A549 (cell line): ENCODE measurements at regions not wholly inside any gene's neighbourhood (a gene's known extent, or its start where the extent isn't known, plus 50 kb on each side); places are given as distances from the start of the nearest gene placed in this dataset.

ENCODE experiments used
- CEBPB ChIP-seq, 2 experiments: fragments of >200 bp in 1 of 2; sonication (Bioruptor Twin) in 1 of 2; formaldehyde crosslinking in 1 of 2; IDR thresholded peaks; 2 replicates each; pipeline ENCODE4 v1.6.1; 2012 to 2016
- EP300 ChIP-seq, 2 experiments: fragments of >200 bp; sonication (Bioruptor Twin); formaldehyde crosslinking; IDR thresholded peaks; 2 replicates in 1 of 2; 3 replicates in 1 of 2; pipeline ENCODE4 v1.6.1; 2016 to 2017
- ESRRA ChIP-seq: fragments of 150-350 bp; IDR thresholded peaks from 2 replicates; pipeline ENCODE4 v1.6.1; 2014; ENCODE audit warnings: mild to moderate bottlenecking, low read length, borderline replicate concordance
- FOSL2 ChIP-seq, 2 experiments: fragments of 450-650 bp in 1 of 2; fragments of >200 bp in 1 of 2; sonication (Bioruptor Twin) in 1 of 2; formaldehyde crosslinking; IDR thresholded peaks; 2 replicates each; pipeline versions ENCODE4 v1.5.0 to v1.6.1; 2016 to 2020; ENCODE audit warnings: mild to moderate bottlenecking in 1 of 2, moderate library complexity in 1 of 2
- HDAC2 ChIP-seq: fragments of 200-600 bp; sonication (generic); IDR thresholded peaks from 2 replicates; pipeline ENCODE4 v1.6.1; 2016
- MAZ ChIP-seq: fragments of 150-350 bp; IDR thresholded peaks from 2 replicates; pipeline ENCODE4 v1.6.1; 2014; ENCODE audit warnings: antibody characterized with exemption, low read depth, low read length, borderline replicate concordance
- NR3C1 ChIP-seq: fragments of >200 bp; sonication (Bioruptor Twin); formaldehyde crosslinking; IDR thresholded peaks from 3 replicates; pipeline ENCODE4 v1.6.1; 2017
- POLR2A ChIP-seq: IDR thresholded peaks from 2 replicates; pipeline ENCODE4 v1.6.1; 2012; ENCODE audit warnings: mild to moderate bottlenecking, low read length
- RAD21 ChIP-seq, 2 experiments: fragments of >200 bp in 1 of 2; sonication (Bioruptor Twin) in 1 of 2; formaldehyde crosslinking in 1 of 2; IDR thresholded peaks in 1 of 2; conservative IDR thresholded peaks in 1 of 2; 2 replicates in 1 of 2; 3 replicates in 1 of 2; pipeline ENCODE4 v1.6.1; 2012 to 2018; ENCODE audit warnings: inconsistent platforms in 1 of 2
- ZFP36 ChIP-seq: fragments of 450-650 bp; IDR thresholded peaks from 2 replicates; pipeline ENCODE4 v1.6.1; 2014; ENCODE audit warnings: borderline replicate concordance; ENCODE audit not compliant: partially characterized antibody
- TF ChIP-seq, protein P1 (sequence below): fragments of >200 bp; sonication (Bioruptor Twin); formaldehyde crosslinking; IDR thresholded peaks from 3 replicates; pipeline ENCODE4 v1.5.1; 2016
- TF ChIP-seq, protein P2 (sequence below): IDR thresholded peaks from 2 replicates; pipeline ENCODE4 v1.6.1; 2012
- TF ChIP-seq, protein P3 (sequence below): fragments of 250-450 bp; sonication (Bioruptor Pico); IDR thresholded peaks from 2 replicates; pipeline ENCODE4 v1.5.0; 2020; ENCODE audit warnings: low read depth, mild to moderate bottlenecking, moderate library complexity
- TF ChIP-seq, protein P4 (sequence below): fragments of 200-600 bp; sonication (generic); IDR thresholded peaks from 2 replicates; pipeline ENCODE4 v1.6.1; 2016; ENCODE audit warnings: antibody characterized with exemption, mild to moderate bottlenecking, moderate library complexity

DNA sequence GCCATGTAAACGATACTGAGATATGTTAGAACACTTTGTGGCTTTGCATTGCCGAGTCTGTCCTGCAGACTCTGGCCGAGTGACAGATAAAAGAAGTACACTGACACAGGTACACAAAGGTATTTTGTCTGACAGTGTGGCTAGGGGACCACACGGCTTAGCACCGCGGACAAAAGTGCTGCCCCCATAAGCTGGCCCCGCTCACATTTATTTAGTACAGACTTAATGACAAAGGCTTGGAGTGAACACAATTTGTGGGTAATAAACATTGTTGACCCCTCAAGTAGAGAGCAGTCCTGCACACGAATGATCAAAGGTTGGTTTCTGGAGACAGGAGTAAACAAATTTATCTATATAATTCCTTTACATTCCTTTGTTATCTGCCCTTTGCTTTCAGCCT lies 976.8 kb downstream of the TRAM1L1 start:
- TF ChIP-seq, protein P1, sequence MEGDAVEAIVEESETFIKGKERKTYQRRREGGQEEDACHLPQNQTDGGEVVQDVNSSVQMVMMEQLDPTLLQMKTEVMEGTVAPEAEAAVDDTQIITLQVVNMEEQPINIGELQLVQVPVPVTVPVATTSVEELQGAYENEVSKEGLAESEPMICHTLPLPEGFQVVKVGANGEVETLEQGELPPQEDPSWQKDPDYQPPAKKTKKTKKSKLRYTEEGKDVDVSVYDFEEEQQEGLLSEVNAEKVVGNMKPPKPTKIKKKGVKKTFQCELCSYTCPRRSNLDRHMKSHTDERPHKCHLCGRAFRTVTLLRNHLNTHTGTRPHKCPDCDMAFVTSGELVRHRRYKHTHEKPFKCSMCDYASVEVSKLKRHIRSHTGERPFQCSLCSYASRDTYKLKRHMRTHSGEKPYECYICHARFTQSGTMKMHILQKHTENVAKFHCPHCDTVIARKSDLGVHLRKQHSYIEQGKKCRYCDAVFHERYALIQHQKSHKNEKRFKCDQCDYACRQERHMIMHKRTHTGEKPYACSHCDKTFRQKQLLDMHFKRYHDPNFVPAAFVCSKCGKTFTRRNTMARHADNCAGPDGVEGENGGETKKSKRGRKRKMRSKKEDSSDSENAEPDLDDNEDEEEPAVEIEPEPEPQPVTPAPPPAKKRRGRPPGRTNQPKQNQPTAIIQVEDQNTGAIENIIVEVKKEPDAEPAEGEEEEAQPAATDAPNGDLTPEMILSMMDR: no peak
- TF ChIP-seq RAD21 (conservative IDR thresholded peaks at IDR 0.05 in 1 of 2, IDR thresholded peaks at IDR 0.05 in 1 of 2): no peak
- no peak for TF ChIP-seq NR3C1
- TF ChIP-seq, protein P2, sequence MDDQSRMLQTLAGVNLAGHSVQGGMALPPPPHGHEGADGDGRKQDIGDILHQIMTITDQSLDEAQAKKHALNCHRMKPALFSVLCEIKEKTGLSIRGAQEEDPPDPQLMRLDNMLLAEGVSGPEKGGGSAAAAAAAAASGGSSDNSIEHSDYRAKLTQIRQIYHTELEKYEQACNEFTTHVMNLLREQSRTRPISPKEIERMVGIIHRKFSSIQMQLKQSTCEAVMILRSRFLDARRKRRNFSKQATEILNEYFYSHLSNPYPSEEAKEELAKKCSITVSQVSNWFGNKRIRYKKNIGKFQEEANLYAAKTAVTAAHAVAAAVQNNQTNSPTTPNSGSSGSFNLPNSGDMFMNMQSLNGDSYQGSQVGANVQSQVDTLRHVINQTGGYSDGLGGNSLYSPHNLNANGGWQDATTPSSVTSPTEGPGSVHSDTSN: no peak
- no peak for TF ChIP-seq ZFP36
- TF ChIP-seq MAZ: no peak
- TF ChIP-seq, protein P3, sequence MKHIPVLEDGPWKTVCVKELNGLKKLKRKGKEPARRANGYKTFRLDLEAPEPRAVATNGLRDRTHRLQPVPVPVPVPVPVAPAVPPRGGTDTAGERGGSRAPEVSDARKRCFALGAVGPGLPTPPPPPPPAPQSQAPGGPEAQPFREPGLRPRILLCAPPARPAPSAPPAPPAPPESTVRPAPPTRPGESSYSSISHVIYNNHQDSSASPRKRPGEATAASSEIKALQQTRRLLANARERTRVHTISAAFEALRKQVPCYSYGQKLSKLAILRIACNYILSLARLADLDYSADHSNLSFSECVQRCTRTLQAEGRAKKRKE (CRISPR knock-in tag): no peak
- TF ChIP-seq POLR2A: no peak
- TF ChIP-seq, protein P4, sequence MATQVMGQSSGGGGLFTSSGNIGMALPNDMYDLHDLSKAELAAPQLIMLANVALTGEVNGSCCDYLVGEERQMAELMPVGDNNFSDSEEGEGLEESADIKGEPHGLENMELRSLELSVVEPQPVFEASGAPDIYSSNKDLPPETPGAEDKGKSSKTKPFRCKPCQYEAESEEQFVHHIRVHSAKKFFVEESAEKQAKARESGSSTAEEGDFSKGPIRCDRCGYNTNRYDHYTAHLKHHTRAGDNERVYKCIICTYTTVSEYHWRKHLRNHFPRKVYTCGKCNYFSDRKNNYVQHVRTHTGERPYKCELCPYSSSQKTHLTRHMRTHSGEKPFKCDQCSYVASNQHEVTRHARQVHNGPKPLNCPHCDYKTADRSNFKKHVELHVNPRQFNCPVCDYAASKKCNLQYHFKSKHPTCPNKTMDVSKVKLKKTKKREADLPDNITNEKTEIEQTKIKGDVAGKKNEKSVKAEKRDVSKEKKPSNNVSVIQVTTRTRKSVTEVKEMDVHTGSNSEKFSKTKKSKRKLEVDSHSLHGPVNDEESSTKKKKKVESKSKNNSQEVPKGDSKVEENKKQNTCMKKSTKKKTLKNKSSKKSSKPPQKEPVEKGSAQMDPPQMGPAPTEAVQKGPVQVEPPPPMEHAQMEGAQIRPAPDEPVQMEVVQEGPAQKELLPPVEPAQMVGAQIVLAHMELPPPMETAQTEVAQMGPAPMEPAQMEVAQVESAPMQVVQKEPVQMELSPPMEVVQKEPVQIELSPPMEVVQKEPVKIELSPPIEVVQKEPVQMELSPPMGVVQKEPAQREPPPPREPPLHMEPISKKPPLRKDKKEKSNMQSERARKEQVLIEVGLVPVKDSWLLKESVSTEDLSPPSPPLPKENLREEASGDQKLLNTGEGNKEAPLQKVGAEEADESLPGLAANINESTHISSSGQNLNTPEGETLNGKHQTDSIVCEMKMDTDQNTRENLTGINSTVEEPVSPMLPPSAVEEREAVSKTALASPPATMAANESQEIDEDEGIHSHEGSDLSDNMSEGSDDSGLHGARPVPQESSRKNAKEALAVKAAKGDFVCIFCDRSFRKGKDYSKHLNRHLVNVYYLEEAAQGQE: no peak
- TF ChIP-seq CEBPB (IDR thresholded peaks at IDR 0.05): no peak
- no peak for TF ChIP-seq ESRRA
- no peak for TF ChIP-seq EP300 (IDR thresholded peaks at IDR 0.05)
- no peak for TF ChIP-seq HDAC2
- no peak for TF ChIP-seq FOSL2 (IDR thresholded peaks at IDR 0.05)
- no peak for TF ChIP-seq FOSL2 (CRISPR knock-in tag; IDR thresholded peaks at IDR 0.05)
